Endothelial cell (in vitro differentiated cells): ENCODE measurements at regions not wholly inside any gene's neighbourhood (a gene's known extent, or its start where the extent isn't known, plus 50 kb on each side); places are given as distances from the start of the nearest gene placed in this dataset.
A peak's percentile ranks its signal among the peaks of the same experiment; 100 is the strongest.

Experiments used
- DNase-seq: peaks from one replicate; pipeline ENCODE4 v3.0.0; 2021; ENCODE audit warnings: low spot score
- H3K27ac Mint-ChIP-seq: one replicate; pipeline ENCODE4 v1.8.0; 2021; ENCODE audit warnings: mixed read lengths, inconsistent platforms; ENCODE audit not compliant: unreplicated experiment
- H3K27me3 Mint-ChIP-seq: one replicate; pipeline ENCODE4 v1.8.0; 2021; ENCODE audit warnings: mild to moderate bottlenecking, moderate library complexity, mixed read lengths, inconsistent platforms; ENCODE audit not compliant: unreplicated experiment
- H3K36me3 Mint-ChIP-seq: one replicate; pipeline ENCODE4 v1.8.0; 2021; ENCODE audit warnings: mild to moderate bottlenecking, low read depth, mixed read lengths, inconsistent platforms; ENCODE audit not compliant: unreplicated experiment
- H3K4me1 Mint-ChIP-seq: one replicate; pipeline ENCODE4 v1.8.0; 2021; ENCODE audit warnings: mild to moderate bottlenecking, mixed read lengths, inconsistent platforms; ENCODE audit not compliant: unreplicated experiment
- H3K4me3 Mint-ChIP-seq: one replicate; pipeline ENCODE4 v1.8.0; 2021; ENCODE audit warnings: mild to moderate bottlenecking, mixed read lengths, inconsistent platforms; ENCODE audit not compliant: unreplicated experiment
- H3K9me3 Mint-ChIP-seq: one replicate; pipeline ENCODE4 v1.8.0; 2021; ENCODE audit warnings: mixed read lengths, inconsistent platforms; ENCODE audit not compliant: unreplicated experiment
- TF ChIP-seq, protein P1 (sequence below): fragments of 200-600 bp; sonication (generic); IDR thresholded peaks from one replicate; pipeline ENCODE4 v1.5.0; 2021; ENCODE audit warnings: antibody characterized with exemption; ENCODE audit not compliant: unreplicated experiment

- Mint-ChIP-seq H3K9me3 (peaks cover 69% of the 10 kb centered on the region), H3K36me3 (peaks cover 21% of the 10 kb centered on the region), H3K4me3 (no peak overlapping the region), H3K27ac (no peak overlapping the region), H3K27me3 (peaks cover 5% of the 10 kb centered on the region), H3K4me1 (no peaks in the 10 kb centered on the region)
- TF ChIP-seq, protein P1, sequence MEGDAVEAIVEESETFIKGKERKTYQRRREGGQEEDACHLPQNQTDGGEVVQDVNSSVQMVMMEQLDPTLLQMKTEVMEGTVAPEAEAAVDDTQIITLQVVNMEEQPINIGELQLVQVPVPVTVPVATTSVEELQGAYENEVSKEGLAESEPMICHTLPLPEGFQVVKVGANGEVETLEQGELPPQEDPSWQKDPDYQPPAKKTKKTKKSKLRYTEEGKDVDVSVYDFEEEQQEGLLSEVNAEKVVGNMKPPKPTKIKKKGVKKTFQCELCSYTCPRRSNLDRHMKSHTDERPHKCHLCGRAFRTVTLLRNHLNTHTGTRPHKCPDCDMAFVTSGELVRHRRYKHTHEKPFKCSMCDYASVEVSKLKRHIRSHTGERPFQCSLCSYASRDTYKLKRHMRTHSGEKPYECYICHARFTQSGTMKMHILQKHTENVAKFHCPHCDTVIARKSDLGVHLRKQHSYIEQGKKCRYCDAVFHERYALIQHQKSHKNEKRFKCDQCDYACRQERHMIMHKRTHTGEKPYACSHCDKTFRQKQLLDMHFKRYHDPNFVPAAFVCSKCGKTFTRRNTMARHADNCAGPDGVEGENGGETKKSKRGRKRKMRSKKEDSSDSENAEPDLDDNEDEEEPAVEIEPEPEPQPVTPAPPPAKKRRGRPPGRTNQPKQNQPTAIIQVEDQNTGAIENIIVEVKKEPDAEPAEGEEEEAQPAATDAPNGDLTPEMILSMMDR = no peak
- DNase-seq = no peak
Observed at GRCh38 chr12:127414186-127414585, 852.8 kb upstream of the TMEM132C start.

- Mint-ChIP-seq H3K9me3 (peaks cover 72% of the 10 kb centered on the region), H3K27ac (no peak overlapping the region), H3K27me3 (peaks cover 5% of the 10 kb centered on the region), H3K36me3 (peaks cover 21% of the 10 kb centered on the region), H3K4me3 (peak overlapping the region; percentile 2), H3K4me1 (no peaks in the 10 kb centered on the region)
- TF ChIP-seq, protein P1 = no peak
- no peak for DNase-seq
Observed at GRCh38 chr12:127414636-127415035, 852.3 kb upstream of the TMEM132C start.

- Mint-ChIP-seq H3K4me1 (no peaks in the 10 kb centered on the region), H3K27ac (no peak overlapping the region), H3K9me3 (peaks cover 70% of the 10 kb centered on the region)
Observed at GRCh38 chr12:127416796-127417195, 850.2 kb upstream of the TMEM132C start.

DNA sequence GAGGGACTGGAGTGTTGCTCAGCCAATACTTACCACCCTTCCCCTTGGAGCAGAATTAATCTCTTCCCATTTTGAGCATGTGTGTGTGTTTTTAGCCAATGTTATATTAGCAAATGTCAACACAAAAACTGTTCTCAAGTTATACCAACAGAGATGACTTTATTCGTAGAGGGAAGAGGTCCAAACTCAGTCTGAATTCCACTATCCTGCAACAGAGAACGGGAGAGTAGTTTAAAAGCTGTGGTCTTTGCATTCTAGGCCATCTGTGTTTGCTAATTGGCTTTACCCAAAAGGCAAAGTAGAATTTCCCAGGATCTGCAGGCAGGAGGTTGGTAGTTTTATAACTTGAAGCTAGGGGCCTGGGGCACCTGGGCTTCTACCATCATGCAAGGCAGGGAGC, 847.9 kb upstream of the TMEM132C start:
- peaks cover 18% of the 10 kb centered on the region for H3K36me3 Mint-ChIP-seq
- peaks cover 3% of the 10 kb centered on the region for H3K27me3 Mint-ChIP-seq
- DNase-seq = no peak
- no peaks in the 10 kb centered on the region for H3K4me1 Mint-ChIP-seq
- TF ChIP-seq, protein P1 = no peak
- no peak overlapping the region for H3K4me3 Mint-ChIP-seq
- H3K27ac Mint-ChIP-seq = no peak overlapping the region
- H3K9me3 Mint-ChIP-seq = peaks cover 59% of the 10 kb centered on the region

More at GRCh38 chr12:127416796-127417195, 850.2 kb upstream of the TMEM132C start:
- TF ChIP-seq, protein P1 = no peak
- H3K36me3 Mint-ChIP-seq = peaks cover 26% of the 10 kb centered on the region
- no peak overlapping the region for H3K4me3 Mint-ChIP-seq
- DNase-seq = no peak
- H3K27me3 Mint-ChIP-seq = peaks cover 5% of the 10 kb centered on the region

DNA sequence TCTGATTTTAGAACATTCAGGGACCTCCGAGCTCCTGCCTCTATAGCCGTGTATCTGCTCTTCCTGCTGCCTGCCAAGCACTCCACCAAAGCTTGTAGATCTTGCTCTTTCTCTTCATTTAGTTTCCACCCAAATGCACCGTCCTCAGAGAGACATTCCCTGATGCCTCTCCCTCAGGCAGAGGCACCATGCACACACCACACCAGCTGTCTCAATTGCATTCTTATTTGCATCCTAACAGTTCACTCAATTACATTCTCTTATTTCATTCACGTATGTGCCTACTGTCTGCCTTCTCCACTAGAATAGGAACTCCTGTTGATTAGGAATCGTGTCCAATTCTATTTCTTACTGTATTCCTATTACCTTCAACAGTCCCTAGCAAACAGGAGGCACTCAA, 845.4 kb upstream of the TMEM132C start:
- Mint-ChIP-seq H3K36me3 (peaks cover 14% of the 10 kb centered on the region), H3K27me3 (peaks cover 2% of the 10 kb centered on the region), H3K4me1 (no peaks in the 10 kb centered on the region), H3K4me3 (no peak overlapping the region), H3K27ac (no peak overlapping the region), H3K9me3 (peaks cover 60% of the 10 kb centered on the region)
- no peak for DNase-seq
- TF ChIP-seq, protein P1 = no peak
